Fibroblast of peridontal ligament (primary cell): ENCODE measurements at regions not wholly inside any gene's neighbourhood (a gene's known extent, or its start where the extent isn't known, plus 50 kb on each side); places are given as distances from the start of the nearest gene placed in this dataset.
"Not testable (repeated sequence)": the region's sequence is repeated elsewhere in the genome, so short reads cannot be mapped to it uniquely, and the experiment has no call there.

ENCODE experiments used
- DNase-seq: peaks from one replicate; pipeline ENCODE4 v3.0.0-alpha.2; 2010; ENCODE audit errors: extremely low read depth

- no peak for DNase-seq
Measured at GRCh38 chr4:91653067-91653466, 650.7 kb upstream of the GRID2 start.

DNA sequence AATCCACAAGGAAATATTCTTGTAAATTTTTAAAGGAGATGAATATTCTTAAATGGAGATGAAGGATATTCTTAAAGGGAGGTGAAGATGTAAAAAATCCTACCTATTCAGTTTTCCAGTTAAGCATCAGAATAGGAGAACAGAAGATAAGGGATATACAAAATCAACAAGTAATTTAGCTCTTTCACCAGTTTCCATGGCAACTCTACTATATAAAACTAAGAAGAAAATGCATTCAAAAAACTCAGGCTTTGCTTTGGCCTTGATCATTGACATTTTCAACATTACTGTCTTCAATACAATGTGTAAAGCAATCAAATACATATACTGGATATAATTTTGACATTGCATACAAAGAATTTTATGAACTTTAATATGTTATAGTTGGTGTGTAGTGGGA, 622.7 kb upstream of the GRID2 start:
- DNase-seq: no peak

DNA sequence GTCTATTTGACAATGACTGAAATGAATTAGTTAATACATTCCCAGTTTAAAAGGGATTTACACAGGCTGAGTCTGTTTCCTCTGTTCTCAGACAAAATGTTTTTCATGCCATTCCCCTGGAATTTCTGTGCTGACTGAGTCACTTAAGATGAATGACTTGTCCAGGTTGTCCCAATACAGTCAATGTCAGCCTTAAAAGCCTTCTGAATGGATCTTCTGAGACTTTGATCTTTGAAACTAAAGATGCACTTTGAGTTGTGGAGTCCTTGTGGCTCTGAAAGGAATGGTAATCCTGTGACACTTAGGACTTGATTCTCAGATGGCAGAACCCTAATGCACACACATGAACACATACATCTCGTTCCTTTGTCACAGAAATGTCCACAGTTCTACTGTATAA, 622.2 kb upstream of the GRID2 start:
- DNase-seq: no peak

DNA sequence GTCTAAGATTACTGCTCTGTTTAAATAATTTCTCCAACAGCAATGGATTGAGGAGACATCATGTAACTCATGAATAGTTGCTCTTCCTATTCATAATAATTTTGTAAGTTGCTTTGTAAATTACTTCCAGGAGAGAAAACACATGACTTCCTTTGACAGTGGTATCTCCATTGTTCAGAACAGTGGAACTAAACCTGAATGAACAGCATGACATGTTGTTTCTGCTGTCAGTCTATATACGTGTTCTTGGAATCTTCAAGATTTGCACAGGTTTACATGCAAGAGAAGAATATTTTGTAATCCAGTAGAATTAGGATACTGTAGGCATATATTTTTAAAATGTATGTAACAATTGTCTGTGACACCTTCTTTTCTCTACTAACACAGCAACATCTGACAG, 618.8 kb upstream of the GRID2 start:
- no peak for DNase-seq

- DNase-seq: no peak
Measured at GRCh38 chr4:91688413-91688812, 615.4 kb upstream of the GRID2 start.

- DNase-seq: not testable (repeated sequence)
Measured at GRCh38 chr4:91699691-91700090, 604.1 kb upstream of the GRID2 start.

- DNase-seq: no peak
Measured at GRCh38 chr4:91729851-91730250, 573.9 kb upstream of the GRID2 start.

- peak; percentile 6 for DNase-seq
Measured at GRCh38 chr4:91734682-91735081, 569.1 kb upstream of the GRID2 start.

GRCh38 chr4:91738831-91739230, 564.9 kb upstream of the GRID2 start:
- not testable (repeated sequence) for DNase-seq

- DNase-seq: no peak
Measured at GRCh38 chr4:91746551-91746950, 557.2 kb upstream of the GRID2 start.

GRCh38 chr4:91751961-91752360, 551.8 kb upstream of the GRID2 start:
- no peak for DNase-seq

GRCh38 chr4:91754716-91755115, 549.0 kb upstream of the GRID2 start:
- no peak for DNase-seq

DNA sequence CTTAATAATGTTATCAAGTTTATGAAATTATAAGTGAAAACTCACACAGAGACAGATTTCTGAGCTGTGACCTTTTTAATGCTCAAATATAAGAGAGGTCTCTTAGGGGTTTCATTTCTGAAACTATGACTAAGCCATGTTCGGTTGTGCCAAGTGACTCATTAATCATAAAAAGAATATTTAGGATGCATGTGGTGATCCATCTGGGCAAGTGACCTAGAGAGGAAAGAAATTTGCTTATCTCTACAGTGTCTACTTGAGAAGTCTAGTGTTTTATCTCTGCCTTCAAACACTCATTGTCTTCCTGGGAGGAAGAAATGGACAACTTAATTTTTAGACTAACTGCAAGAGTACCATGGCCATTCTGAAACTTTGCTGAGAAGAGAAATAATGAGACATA, 545.3 kb upstream of the GRID2 start:
- DNase-seq: peak; percentile 59

DNA sequence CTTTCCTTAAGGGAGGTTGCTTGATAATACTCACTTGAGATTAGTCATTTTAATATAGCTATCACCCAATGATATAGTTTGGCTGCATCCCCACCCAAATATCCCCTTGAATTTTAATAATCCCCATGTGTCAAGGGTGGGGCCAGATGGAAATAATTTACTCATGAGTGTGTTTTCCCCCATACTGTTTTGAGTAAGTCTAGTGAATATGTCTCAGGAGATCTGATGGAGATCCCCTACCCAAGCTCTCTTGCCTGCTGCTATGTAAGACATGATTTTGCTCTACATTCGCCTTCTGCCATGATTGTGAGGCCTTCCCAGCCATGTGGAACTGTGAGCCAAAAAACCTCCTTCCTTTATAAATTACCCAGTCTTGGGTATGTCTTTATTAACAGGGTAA, 539.7 kb upstream of the GRID2 start:
- no peak for DNase-seq

DNA sequence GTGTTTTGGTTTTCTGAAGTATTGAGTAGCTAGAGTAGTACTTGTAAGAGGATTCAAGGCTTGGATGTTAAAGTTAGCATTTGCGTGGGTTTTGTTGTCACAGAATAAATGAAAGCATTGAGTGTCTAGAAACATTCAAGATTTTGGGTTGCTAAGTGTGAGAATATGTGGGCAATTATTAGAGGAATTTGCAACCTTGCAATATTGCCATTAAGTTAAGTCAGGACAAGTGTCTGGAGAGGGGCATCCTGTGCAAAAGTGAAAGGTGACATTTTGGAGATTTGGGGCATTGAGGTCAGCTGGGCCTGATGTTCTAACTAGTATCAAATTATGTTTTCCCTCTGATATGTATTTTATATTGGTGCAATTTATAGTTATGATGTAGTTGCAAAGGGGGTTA, 533.9 kb upstream of the GRID2 start:
- no peak for DNase-seq

GRCh38 chr4:91791631-91792030, 512.1 kb upstream of the GRID2 start:
- DNase-seq: not testable (repeated sequence)

DNA sequence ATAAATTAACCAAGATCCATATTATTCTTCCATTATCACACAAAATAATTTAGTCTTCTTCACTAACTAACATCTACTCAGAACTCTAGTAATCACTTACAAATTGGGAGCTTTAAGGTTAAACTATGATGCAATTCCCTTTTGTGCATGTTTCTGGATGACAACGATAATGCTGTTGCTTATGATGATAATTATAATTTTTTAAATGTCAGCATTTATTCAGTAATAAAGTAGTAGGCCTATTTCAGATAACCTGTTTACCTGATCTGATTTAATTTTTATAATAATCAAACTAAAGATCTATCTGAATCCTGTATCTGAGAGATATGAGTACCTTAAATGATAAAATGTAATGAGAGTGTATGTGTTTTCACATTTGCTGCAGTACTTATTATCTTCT, 507.8 kb upstream of the GRID2 start:
- no peak for DNase-seq

- DNase-seq: no peak
Measured at GRCh38 chr4:91812319-91812718, 491.4 kb upstream of the GRID2 start.

GRCh38 chr4:91824773-91825172, 479.0 kb upstream of the GRID2 start:
- no peak for DNase-seq

DNA sequence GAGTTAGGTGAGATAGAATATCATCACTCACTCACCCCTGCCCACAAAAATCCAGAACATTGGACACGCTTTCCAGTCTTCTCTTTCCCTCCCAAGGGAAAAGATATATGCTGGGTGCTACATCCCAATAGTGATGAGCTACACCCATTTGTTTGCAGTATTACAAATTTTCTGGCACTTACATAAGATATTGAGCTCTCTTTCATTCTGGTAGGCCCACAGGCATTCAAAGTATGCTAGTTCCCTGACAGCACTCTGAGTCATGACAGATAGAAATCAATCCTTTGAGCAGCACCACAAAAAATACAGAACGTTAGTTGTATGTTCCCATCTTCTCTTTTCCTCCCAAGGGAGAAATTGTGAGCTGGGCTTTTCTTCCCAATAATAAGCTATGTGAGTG, 477.6 kb upstream of the GRID2 start:
- DNase-seq: peak; percentile 54

DNA sequence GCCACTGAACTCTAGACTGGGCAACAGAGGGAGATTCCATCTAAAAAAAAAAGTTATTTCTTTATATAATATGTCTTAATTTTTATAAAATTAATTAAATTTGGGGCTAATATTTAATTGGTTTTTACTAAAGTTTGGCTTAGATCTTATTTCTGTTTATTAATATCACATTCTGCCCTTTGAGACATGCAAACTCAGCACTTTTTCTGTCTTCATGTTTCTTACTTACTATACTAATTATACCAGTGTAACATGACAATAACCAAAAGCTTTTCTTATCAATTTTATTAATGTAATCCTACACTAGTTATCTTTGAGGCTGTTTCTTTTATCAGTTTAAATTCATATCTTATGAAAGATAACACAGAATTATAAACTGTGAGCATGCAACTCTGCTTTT, 475.9 kb upstream of the GRID2 start:
- no peak for DNase-seq

DNA sequence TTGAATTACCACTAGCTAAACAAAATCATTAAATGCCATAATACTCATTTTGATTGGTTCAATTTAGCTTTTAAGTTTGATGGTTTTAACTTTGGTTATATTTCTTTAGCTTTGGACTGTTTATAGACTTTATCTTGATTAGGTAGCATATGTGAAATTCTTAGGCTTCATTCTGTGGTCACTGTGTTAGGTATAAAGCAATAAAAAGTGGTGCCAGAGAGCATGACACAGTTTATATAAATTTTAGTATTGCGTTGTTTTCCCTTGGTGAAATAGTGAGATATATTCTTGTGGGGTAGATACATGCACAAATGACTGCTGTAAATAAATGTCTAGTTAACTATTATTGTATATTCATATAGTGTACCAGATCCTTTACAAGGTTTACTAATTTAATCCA, 474.2 kb upstream of the GRID2 start:
- DNase-seq: peak; percentile 22

GRCh38 chr4:91830681-91831395, 472.9 kb upstream of the GRID2 start:
- DNase-seq: no peak

GRCh38 chr4:91837608-91838029, 466.1 kb upstream of the GRID2 start:
- peak; percentile 36 for DNase-seq
